ENCODE measurements at regions not wholly inside any gene's neighbourhood (a gene's known extent, or its start where the extent isn't known, plus 50 kb on each side); places are given as distances from the start of the nearest gene placed in this dataset.

DNA sequence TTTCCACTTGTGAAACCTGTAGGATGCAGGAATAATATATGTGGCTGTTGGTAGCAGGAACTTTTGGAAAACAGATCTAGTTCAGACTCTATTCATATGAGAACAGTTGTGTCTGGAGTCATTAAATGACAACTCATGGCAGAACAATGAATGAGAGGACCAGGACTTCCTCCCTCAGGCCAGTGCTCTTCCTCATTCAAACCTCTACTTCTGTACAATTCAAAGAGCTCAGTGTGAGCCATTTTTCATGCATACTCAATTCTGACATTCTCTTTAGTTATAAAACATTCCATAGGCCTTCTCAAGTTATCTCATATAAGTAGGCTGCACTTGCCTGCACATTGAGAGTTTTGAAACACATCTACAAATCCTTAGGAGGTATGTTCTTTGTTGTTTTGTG lies 1526.6 kb upstream of the FLRT2 start:
- peaks cover 2 to 9% (median 4%) of the 10 kb centered on the region in 7 donors for H3K9me3 Mint-ChIP-seq
- Histone ChIP-seq H3K36me3 (replicated peaks in 1 of 2; ENCODE audit: control insufficient read depth in 1 of 2, insufficient read depth in 2 of 2, low read length in 2 of 2) (no peaks in the 10 kb centered on the region), H3K9me3 (replicated peaks in 1 of 2; ENCODE audit: control insufficient read depth in 1 of 2, insufficient read depth in 1 of 2, low read length in 2 of 2) (peaks cover 0 to 7% of the 10 kb centered on the region in 2 donors), H3K27me3 (ENCODE audit: control insufficient read depth in 2 of 2, insufficient read depth in 2 of 2, low read length in 2 of 2) (no peaks in the 10 kb centered on the region), H2AFZ (ENCODE audit: insufficient read depth, low read depth, low read length, poor library complexity, severe bottlenecking) (no peak overlapping the region), H3K27ac (ENCODE audit: low read depth in 1 of 2, low read length in 2 of 2) (no peak overlapping the region), H3K79me2 (ENCODE audit: insufficient read depth, low read length) (no peaks in the 10 kb centered on the region), H3K4me3 (replicated peaks in 1 of 3; ENCODE audit: low read depth in 2 of 3, low read length in 3 of 3) (no peak overlapping the region), H3K4me2 (replicated peaks; ENCODE audit: extremely low read depth, low read length, poor library complexity, severe bottlenecking) (no peak overlapping the region), H3K9ac (ENCODE audit: insufficient read depth, low read length, poor library complexity, severe bottlenecking) (no peak overlapping the region), H3K4me1 (ENCODE audit: control insufficient read depth in 1 of 2, insufficient read depth in 2 of 2, low read length in 2 of 2) (no peaks in the 10 kb centered on the region), H4K20me1 (ENCODE audit: insufficient read depth, low read length) (no peaks in the 10 kb centered on the region)
- intact Hi-C loops (cut with micrococcal nuclease) = no loop called here
- no peaks in the 10 kb centered on the region for H3K27me3 Mint-ChIP-seq (ENCODE audit: low read depth in 3 of 3)
- no peaks in the 10 kb centered on the region for H3K4me1 Mint-ChIP-seq
- H3K36me3 Mint-ChIP-seq = no peaks in the 10 kb centered on the region
- DNase-seq = no peak
- no peak overlapping the region for H3K27ac Mint-ChIP-seq
- TF ChIP-seq, protein P1, sequence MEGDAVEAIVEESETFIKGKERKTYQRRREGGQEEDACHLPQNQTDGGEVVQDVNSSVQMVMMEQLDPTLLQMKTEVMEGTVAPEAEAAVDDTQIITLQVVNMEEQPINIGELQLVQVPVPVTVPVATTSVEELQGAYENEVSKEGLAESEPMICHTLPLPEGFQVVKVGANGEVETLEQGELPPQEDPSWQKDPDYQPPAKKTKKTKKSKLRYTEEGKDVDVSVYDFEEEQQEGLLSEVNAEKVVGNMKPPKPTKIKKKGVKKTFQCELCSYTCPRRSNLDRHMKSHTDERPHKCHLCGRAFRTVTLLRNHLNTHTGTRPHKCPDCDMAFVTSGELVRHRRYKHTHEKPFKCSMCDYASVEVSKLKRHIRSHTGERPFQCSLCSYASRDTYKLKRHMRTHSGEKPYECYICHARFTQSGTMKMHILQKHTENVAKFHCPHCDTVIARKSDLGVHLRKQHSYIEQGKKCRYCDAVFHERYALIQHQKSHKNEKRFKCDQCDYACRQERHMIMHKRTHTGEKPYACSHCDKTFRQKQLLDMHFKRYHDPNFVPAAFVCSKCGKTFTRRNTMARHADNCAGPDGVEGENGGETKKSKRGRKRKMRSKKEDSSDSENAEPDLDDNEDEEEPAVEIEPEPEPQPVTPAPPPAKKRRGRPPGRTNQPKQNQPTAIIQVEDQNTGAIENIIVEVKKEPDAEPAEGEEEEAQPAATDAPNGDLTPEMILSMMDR (IDR thresholded peaks at IDR 0.05) = no peak
- H3K4me3 Mint-ChIP-seq = no peak overlapping the region

DNA sequence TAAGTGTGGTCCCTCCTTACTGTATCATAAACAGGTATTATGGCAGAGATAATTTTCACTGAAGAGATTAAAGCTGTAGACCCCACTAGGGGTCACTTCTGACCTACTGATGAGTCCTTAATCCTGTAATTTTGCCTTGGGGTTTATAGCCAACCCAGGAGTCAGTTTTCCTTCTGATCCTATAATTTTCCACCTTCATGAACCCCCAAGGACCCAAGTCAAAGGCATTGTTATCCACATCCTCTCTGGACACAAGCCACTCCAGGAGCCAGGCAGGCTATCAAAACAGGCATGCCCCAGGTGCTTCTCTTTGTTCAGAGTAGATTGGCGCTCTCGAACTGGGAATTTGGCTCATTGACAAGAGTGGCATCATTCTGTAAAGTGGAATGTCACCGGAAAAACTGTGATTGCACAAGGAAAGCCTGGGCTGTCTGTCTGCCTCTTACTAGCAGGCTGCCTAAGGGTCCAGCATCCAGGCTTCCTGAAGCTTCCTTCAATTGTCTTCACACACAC lies 1523.2 kb upstream of the FLRT2 start:
- intact Hi-C loops (cut with micrococcal nuclease) = no loop called here
- no peak overlapping the region for H3K27ac Mint-ChIP-seq
- no peak overlapping the region for H3K4me2 ChIP-seq (replicated peaks; ENCODE audit: extremely low read depth, low read length, poor library complexity, severe bottlenecking)

More for the DNA sequence above, 1523.2 kb upstream of the FLRT2 start:
- no peaks in the 10 kb centered on the region for H3K79me2 ChIP-seq (ENCODE audit: insufficient read depth, low read length)
- TF ChIP-seq, protein P1 (IDR thresholded peaks at IDR 0.05) = no peak
- no peaks in the 10 kb centered on the region for H3K4me1 ChIP-seq (ENCODE audit: control insufficient read depth in 1 of 2, insufficient read depth in 2 of 2, low read length in 2 of 2)
- 96% methylated on average over 3 of the region's 3 CpGs for WGBS (ENCODE audit: insufficient coverage)
- Mint-ChIP-seq H3K36me3 (no peaks in the 10 kb centered on the region), H3K9me3 (peaks cover 0 to 5% (median under 1%) of the 10 kb centered on the region in 7 donors), H3K27me3 (ENCODE audit: low read depth in 3 of 3) (no peaks in the 10 kb centered on the region), H3K4me1 (no peaks in the 10 kb centered on the region), H3K4me3 (no peak overlapping the region)
- peaks cover 0 to 7% of the 10 kb centered on the region in 2 donors for H3K9me3 ChIP-seq (replicated peaks in 1 of 2; ENCODE audit: control insufficient read depth in 1 of 2, insufficient read depth in 1 of 2, low read length in 2 of 2)
- H3K36me3 ChIP-seq (replicated peaks in 1 of 2; ENCODE audit: control insufficient read depth in 1 of 2, insufficient read depth in 2 of 2, low read length in 2 of 2) = no peaks in the 10 kb centered on the region
- H3K4me3 ChIP-seq (replicated peaks in 1 of 3; ENCODE audit: low read depth in 2 of 3, low read length in 3 of 3) = no peak overlapping the region
- no peak overlapping the region for H3K9ac ChIP-seq (ENCODE audit: insufficient read depth, low read length, poor library complexity, severe bottlenecking)
- H2AFZ ChIP-seq (ENCODE audit: insufficient read depth, low read depth, low read length, poor library complexity, severe bottlenecking) = no peak overlapping the region
- no peak for DNase-seq
- H3K27me3 ChIP-seq (ENCODE audit: control insufficient read depth in 2 of 2, insufficient read depth in 2 of 2, low read length in 2 of 2) = no peaks in the 10 kb centered on the region
- no peaks in the 10 kb centered on the region for H4K20me1 ChIP-seq (ENCODE audit: insufficient read depth, low read length)
- H3K27ac ChIP-seq (ENCODE audit: low read depth in 1 of 2, low read length in 2 of 2) = no peak overlapping the region

All from CD14-positive monocyte (primary cell).